HL-60/S4 treated with retinoic acid at 250 ng/mL for 4 days and 3 days (cell line): ENCODE measurements at regions not wholly inside any gene's neighbourhood (a gene's known extent, or its start where the extent isn't known, plus 50 kb on each side); places are given as distances from the start of the nearest gene placed in this dataset.

ENCODE experiments used
- in situ Hi-C: fragments of 300-500 bp; cut with MboI; formaldehyde crosslinking; loops from 2 replicates; pipeline ENCODE4 v1.7.0; 2022; ENCODE audit warnings: low sequenced_read_pairs

DNA sequence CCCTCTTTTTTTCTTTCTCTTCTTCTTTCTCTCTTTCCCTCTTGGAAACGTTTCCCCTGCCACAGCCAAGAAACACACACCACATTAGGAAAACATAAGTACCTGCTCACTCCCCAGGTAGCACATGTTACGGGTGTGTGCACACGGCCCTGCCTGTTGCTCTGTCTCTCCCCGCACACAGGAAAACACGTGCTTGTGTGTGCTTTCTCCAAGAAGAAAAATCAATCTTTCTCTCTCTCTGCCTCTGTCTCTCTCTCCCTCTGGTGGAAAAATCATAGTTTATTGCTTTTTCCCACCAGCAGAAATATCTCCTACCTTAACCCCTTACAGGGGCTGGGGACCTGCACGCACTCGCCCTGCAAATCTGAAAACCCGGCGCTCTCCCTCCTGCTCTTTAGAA lies 102.3 kb downstream of the EDN3 start:
- in situ Hi-C loops = loop anchor here (25.0 kb wide), 2 partner anchors 315 to 540 kb away; partner anchors contain the start of genes GNAS and GNAS-AS1

DNA sequence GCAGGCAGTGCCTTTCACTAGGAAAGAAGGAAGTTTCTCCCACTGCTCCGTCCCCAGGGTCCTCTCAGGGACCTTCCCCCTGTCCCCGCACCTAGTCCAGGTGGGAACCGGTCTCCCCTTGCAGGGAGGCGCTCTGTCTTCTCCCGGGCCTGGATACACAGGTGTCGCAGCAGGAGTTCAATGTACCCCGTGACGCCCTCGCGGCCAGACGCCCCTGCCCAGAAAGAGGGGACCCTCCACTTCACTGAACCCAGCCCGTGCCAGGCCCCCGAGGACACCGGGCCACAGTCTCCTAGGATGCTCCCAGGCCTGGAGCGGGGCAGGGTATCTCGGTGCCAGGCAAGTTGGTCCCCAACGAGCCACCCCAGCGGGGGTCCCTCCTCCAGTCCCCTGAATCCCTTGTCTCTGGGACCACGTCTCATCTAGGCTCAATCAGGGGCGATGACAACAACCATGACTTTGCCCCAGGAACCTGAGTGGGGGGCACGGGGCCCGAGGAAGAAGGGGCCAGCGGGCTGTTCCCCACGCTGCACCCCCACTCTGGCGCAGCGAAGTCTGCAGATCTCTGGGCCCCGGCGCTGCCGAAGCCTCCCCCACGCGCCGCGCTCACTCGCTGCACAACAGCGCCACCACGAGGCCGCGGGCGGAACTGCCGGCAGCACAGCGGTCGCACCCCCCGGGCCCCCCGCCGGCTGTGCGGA lies 103.0 kb downstream of the EDN3 start:
- in situ Hi-C loops = loop anchor here (25.0 kb wide), 2 partner anchors 316 to 541 kb away; partner anchors contain the start of genes GNAS and GNAS-AS1

DNA sequence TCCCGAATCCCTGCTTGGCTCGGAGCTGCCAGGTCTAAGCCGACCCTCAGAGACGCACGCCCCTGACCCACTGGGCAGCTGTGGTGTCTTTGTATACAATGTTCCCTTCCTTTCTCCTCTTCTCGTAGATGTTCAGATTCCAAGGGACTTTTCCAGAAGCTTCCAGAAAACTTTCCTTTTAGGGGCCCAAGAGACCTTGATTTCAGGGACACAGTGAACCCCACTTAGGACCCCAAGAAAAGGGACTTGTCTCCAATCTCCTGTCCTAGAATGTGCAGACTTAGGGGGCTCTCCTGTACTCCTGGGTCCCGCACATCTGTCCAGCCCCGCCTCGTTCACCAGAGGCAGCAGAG lies 103.5 kb downstream of the EDN3 start:
- in situ Hi-C loops = loop anchor here (25.0 kb wide), 2 partner anchors 317 to 542 kb away; partner anchors contain the start of genes GNAS and GNAS-AS1

DNA sequence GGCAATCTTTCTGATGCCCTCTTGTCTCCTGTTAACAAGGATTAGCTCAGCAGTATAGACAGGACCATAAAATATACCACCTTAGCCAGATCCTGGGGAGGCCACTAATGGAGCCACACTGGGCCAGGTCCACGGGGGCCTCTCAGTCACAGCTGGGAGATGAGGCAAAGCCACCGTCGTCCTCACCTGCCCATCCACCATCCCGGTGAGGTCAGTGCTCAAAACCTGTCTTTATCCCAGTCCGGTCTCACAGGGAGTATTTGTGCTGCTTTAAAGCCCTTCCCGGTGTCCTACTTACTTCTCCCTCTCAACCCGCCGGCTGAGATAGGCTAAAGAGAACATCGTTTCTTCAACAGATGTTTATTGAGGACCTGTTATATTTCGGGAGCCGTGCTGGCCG lies 104.3 kb downstream of the EDN3 start:
- in situ Hi-C loops = loop anchor here (25.0 kb wide), 2 partner anchors 317 to 542 kb away; partner anchors contain the start of genes GNAS and GNAS-AS1

DNA sequence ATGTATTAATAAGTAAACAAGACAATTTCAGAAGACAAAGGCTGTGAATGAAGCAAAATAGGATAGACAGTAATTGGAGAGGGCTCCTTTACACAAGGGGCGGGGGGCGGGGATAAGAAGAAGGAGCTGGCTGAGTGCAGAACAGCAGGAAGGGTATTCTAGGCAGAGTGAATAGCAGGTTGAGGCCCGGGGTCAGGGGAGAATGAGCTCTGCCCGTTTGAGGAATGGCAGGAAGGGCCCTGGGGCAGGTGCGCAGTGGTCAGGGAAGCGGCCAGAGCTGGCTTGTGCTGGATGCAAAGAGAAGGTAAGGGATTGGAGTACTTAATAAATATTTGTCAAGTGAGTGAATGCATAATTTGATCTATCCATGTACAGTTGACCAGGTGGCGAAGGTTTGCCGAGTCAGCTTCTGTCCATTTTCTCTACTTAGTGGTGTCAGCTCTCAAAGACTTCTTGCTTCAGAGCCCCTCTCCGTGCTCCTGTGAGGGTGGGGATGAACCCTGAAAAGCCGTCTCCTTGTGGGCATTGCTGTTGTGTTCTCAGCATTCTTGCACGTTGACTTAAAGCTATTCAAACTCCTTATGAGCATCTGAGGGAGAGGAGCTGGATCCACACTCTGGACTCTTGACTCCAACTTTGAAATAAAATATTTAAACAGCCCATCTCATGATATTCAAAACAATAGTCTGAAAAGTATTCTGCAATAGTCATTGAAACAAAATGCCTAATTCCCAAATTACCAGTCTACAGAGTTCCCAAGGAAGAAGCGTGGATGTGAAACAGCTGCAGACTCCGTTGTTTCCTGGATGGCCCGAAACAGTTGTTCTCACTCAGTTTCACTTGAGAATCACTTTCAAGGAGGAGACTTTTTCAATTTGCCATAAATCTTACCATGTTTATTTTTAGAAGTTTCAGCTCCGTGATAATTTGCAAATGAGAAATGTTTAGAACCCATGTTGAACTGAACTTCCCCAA lies 105.1 kb downstream of the EDN3 start:
- in situ Hi-C loops = loop anchor here (25.0 kb wide), 2 partner anchors 318 to 543 kb away; partner anchors contain the start of genes GNAS and GNAS-AS1

DNA sequence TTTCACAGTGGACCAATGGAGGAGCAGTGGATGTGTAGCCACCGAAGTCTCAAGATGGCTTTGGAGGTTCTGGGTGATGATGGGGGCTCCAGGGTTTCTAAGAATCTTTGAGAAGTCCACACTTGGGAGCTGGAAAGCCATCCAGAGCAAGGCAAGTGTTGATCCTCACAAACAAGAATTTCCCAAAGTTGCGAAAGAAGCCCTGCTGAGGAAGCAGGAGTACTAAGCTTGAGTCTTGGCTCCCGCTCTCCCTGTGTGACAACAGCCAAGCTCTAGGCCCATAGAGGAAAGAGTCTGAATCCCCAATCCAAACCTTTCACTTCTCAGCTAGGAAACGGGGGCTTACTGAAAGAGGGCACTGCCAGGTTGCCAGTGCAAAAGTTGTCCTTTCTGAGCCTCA lies 106.0 kb downstream of the EDN3 start:
- in situ Hi-C loops = loop anchor here (25.0 kb wide), 2 partner anchors 319 to 544 kb away; partner anchors contain the start of genes GNAS and GNAS-AS1

DNA sequence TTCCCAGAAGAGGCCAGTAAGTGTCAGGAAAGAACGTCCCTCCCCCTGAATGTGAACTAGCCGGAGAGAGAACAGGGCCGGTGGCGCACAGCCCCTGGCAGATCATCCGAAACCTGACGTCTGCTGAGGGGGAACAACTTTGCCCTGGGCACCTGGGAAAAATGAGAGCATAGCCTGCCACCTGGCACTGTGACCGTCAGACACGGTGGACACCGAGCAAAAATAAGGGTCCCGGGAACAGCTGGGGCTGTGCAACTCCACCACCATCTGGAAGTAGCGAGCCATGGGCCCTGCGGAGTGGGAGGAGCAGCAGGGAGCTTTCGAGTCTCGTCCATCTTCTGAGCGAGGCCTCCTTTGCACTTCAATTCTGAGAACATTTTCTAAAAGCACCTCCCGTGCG lies 110.8 kb downstream of the EDN3 start:
- in situ Hi-C loops = loop anchor here (25.0 kb wide), 2 partner anchors 324 to 549 kb away; partner anchors contain the start of genes GNAS and GNAS-AS1

DNA sequence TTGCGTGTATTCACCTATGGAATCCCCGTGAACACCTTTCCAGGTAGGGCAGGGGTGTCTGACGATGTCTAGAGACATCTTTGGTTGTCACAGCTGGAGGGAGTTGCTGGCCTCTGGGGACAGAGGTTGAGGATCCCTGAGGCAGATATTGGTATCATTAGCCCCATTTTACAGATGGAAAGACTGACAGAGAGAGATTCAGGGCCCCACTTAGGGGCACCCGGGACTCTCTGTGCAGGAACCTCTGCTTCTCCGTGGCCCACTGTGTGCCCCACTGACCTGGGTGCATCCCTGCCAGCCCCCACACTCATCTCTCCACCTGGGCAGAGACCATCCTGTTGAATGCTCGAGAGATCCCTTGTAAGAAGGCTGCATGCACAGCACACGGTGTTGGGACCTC lies 111.2 kb downstream of the EDN3 start:
- in situ Hi-C loops = loop anchor here (25.0 kb wide), 2 partner anchors 324 to 549 kb away; partner anchors contain the start of genes GNAS and GNAS-AS1

DNA sequence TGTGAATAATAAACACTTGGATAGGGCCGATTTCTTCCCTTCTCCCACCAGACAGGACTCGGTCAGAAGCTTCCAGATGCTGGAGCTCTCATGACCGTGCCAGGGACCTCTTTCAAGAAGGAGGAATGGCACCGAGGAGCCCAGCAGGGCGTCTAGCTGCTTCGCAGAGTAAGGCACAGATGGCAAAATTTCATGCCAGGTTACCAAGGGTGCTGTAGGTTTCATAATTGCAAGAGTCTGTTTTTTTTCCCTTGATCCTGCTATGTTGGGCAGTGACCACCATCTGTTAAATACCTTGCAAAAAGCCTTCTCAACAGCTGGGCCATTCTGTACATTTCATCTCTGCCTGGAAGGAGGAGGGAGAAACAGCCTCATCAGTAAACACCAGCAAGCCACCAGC lies 111.8 kb downstream of the EDN3 start:
- in situ Hi-C loops = loop anchor here (25.0 kb wide), 2 partner anchors 325 to 550 kb away; partner anchors contain the start of genes GNAS and GNAS-AS1

DNA sequence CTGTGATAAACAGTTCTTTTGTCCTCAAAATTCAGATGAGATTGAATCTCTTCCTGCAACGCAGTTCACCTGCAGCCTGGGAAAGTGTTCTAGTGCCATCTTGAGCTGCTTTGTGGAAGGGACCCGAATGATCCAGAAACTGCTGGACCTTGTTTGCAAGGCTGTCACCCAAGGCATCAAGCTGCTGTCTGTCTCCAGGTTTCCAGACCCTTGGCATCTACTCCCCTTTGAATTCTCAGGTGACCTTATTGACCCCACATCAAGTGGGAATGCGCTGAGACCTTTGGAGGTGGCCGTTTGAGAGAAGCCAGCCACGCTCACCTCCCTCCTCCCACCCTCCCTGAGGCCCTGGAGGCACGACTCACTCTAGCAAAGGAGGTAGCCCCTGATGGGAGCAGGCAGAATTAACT lies 112.5 kb downstream of the EDN3 start:
- in situ Hi-C loops = loop anchor here (25.0 kb wide), 2 partner anchors 326 to 551 kb away; partner anchors contain the start of genes GNAS and GNAS-AS1

DNA sequence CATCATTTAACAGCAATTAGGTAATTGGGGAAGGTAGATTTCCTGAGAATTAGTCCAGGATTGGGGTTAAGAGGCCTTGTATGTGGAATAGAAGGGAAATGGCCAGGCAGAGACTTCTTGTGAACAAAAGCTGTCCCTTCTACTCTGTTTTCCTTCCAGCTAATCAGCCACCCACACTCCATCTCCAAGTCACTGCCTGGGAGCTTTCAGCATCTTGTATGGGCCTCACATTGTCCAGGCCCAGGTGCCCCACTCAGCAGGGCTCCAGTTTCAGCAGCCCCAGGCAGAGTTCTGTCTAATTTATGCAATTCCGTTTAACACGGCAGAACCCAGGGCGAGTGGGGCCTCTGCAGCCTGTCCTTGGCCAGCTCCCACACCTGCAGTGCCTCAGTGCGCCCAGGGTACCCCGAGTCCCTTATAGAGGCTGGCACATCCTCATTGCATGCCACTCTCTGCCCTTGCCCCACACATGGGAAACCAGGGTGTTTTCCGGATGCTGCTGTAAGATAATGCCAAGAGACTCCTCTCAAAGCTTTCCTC lies 113.0 kb downstream of the EDN3 start:
- in situ Hi-C loops = loop anchor here (25.0 kb wide), 2 partner anchors 326 to 551 kb away; partner anchors contain the start of genes GNAS and GNAS-AS1

DNA sequence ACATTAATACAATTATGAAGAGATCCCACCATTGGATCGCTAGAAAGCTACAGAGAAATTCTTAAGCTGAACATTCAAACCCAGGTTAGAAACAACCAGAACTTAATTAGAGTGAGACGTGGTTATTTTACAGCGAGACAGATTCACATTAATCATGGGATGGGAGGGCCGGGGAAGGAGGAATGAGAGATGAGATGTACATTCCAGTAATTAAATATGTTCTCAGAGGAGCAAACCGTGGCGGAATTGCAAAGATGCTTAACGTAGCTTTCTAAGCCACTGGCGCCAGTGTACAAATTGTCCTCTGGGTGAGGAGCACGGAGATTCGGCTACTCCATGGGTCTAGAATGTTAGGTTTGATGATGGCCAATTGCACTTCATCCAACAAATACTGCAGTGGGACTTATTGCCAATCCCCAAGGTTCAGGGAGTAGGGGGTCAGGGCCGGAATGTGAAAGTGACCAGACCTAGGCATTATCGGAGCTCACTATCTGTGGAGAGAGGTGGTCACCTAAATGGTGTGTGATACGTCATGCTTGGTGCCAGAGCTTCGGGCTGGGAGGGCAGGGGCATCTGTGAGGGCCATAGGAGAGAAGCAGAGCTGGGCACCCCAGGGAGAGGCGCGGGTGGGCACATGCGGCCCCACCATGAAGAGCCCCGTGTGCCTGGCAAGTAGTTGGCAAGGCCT lies 114.7 kb downstream of the EDN3 start:
- in situ Hi-C loops = loop anchor here (25.0 kb wide), 2 partner anchors 328 to 553 kb away; partner anchors contain the start of genes GNAS and GNAS-AS1

DNA sequence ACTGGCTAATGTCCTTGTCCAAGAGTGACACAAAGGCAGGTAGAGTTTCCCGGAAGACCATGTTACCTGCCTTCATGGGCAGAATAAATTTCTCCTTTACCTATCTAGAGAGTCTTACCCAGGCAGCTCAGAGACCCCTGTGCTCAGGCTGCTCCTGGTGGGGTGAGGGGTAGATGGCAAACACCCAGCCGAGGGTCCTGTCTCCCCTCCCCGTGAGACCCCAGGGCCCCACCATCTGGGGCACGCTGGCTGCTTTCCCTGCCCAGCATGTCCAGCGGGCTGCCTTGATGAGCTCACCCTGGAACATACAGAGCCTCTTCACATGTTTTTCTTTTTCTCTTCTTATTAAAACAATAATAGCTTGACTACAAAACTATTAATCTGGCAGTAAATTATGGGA lies 116.5 kb downstream of the EDN3 start:
- in situ Hi-C loops = loop anchor here (25.0 kb wide), 2 partner anchors 330 to 555 kb away; partner anchors contain the start of genes GNAS and GNAS-AS1

DNA sequence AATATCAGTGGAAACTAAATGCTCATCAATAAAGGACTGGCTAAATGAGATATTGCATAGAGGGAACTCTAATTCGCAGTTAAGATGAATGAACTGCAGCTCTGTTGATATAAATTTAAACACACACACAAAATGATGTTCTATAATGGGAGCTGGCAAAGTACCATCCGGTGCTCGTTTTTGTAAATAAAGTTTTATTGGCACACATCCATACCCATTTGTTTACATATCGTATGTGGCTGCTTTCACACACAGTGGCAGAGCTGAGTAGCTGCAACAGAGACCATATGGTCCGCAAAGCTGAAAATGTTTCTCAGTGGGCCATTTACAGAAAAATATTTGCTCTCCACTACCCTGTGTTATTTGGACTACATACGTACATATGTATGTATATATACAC lies 120.7 kb downstream of the EDN3 start:
- in situ Hi-C loops = loop anchor here (25.0 kb wide), 2 partner anchors 334 to 559 kb away; partner anchors contain the start of genes GNAS and GNAS-AS1

DNA sequence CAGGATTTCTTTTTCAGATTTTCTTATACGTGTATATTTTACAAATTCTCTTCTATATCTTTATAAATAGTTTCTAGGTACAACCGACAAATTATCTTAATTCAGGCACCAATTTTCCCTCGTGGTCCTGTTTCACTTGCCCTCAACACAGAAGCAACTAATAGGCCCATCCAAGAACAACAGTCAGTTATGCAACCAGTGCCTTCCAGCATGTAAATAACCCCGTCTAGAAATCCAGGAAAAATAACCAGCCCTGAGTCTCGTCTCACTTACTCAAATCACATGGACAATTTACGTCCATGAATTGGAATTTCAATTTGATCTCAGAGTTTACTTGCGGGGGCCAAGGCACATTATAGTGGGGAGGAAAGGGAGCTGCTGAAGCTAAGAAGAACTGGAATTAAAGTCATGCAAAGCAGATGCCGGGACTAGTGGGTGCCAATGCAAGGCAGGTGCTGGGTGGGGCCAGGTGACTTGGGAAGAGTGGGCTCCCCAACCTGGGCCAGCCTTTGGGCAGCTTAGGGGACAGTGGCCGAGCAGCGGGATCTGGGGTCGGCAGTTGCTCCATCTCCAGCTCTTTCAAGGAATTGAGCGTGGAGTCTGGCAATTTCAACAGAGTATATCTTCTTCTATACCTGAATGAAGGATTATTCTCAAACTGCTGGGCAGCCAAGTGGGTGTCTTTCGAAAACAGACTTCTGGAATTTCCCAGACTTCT lies 121.7 kb downstream of the EDN3 start:
- in situ Hi-C loops = loop anchor here (25.0 kb wide), 2 partner anchors 335 to 560 kb away; partner anchors contain the start of genes GNAS and GNAS-AS1

DNA sequence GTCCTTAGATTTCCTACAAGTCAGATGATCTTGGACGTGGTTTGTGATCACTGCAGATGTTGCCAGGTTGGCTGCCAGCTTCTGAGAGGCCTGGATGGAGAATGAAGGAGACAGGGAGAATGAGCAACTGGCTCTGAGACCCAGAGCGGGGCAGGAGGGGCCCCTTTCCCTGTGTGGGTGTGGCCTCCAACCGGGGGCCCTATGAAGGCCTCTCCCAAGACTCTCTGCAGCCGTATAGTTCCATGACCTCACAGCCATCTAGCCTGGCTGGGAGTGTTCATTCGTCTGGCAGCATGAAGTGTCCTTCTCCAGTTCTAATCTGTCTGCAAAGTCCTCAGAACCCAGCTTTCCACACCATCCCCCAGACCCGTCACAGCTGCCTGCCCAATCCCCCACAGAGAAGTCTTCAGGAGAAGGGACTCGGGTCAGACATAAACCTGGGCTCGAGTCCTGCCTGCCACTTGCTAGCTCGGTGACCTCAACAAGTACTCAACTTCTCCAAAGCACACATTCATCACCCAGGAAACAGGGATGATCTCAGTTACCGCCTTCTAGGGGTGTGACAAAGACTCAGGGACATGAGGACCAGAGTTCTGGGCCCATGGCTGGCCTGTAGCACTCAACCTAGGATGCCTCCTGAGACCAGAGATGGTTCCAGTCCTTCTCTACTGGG lies 122.6 kb downstream of the EDN3 start:
- in situ Hi-C loops = loop anchor here (25.0 kb wide), 2 partner anchors 336 to 561 kb away; partner anchors contain the start of genes GNAS and GNAS-AS1

DNA sequence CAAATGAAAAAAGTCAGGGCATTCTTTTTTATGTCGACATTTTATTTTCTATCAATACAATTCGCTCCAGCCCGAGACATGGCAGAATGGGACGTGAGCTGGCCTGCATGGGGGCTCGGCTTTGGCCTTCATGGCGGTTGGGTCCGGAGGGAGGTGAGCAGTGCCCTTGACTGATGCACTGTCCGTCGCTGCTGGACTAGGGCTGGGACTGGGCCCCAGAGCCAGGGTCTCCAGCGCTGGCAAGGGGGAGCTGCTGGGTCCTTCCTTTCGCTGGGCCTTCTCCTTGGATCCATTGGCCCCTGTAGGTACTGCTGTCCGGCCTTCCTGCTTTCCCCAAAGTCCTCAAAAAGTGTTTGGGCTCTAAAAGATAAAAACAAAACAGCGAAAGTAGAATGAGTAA lies 124.6 kb downstream of the EDN3 start:
- in situ Hi-C loops = loop anchor here (25.0 kb wide), 2 partner anchors 338 to 563 kb away; partner anchors contain the start of genes GNAS and GNAS-AS1

DNA sequence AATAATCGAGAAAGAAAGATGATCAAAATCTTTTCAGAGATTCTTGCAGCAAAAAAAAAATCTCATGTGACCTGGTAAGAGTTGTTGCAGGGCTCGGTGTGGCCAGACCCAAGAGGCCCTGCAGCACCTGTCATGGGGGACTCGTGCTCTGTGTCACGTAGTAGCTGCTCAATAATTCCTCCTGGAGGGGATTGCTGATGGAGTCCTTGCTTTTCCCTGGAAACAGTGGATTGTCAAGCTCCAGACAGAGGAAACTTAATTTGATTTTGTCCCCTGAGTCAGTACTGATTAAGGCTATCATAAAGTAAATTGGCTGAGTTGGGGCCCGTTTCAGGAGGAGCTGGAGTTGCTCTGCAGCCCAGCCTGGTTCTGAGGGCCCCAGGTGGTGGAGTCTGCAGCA lies 125.2 kb downstream of the EDN3 start:
- in situ Hi-C loops = no loop called here
